ENCODE measurements at regions not wholly inside any gene's neighbourhood (a gene's known extent, or its start where the extent isn't known, plus 50 kb on each side); places are given as distances from the start of the nearest gene placed in this dataset.

GRCh38 chr1:72530646-72531045 lies 248.3 kb upstream of the NEGR1 start:
- H3K36me3 ChIP-seq (ENCODE audit: control insufficient read depth, insufficient read depth, low read length): no peaks in the 10 kb centered on the region
- no peaks in the 10 kb centered on the region for H3K4me1 ChIP-seq
- no peak for TF ChIP-seq CTCF (IDR thresholded peaks at IDR 0.05; ENCODE audit: insufficient read depth in 1 of 2, low read depth in 1 of 2, low read length in 1 of 2, severe bottlenecking in 1 of 2, unreplicated experiment in 1 of 2)
- Mint-ChIP-seq H3K27me3 (ENCODE audit: insufficient read depth, unreplicated experiment) (no peaks in the 10 kb centered on the region), H3K4me3 (ENCODE audit: unreplicated experiment) (no peak overlapping the region), H3K36me3 (ENCODE audit: insufficient read depth, unreplicated experiment) (no peaks in the 10 kb centered on the region), H3K27ac (ENCODE audit: unreplicated experiment) (no peak overlapping the region), H3K4me1 (ENCODE audit: low read depth, unreplicated experiment) (no peaks in the 10 kb centered on the region), H3K9me3 (ENCODE audit: unreplicated experiment) (no peaks in the 10 kb centered on the region)
- ChIA-PET CTCF (no interaction called here), POLR2A (no interaction called here)
- intact Hi-C loops (cut with micrococcal nuclease; ENCODE audit: unreplicated experiment): no loop called here
- no peaks in the 10 kb centered on the region for H3K27me3 ChIP-seq (replicated peaks; ENCODE audit: control insufficient read depth, insufficient read depth, low read length)
- no peaks in the 10 kb centered on the region for H3K9me3 ChIP-seq
- BruUV-seq (replicated peaks): no TSS peak
- no peak for DNase-seq
- H3K4me3 ChIP-seq (ENCODE audit: low read depth, low read length): no peak overlapping the region

GRCh38 chr1:72526926-72527325 lies 244.6 kb upstream of the NEGR1 start:
- intact Hi-C loops (cut with micrococcal nuclease; ENCODE audit: unreplicated experiment): no loop called here
- Histone ChIP-seq H3K9me3 (no peaks in the 10 kb centered on the region), H3K4me1 (no peaks in the 10 kb centered on the region), H3K4me3 (ENCODE audit: low read depth, low read length) (no peak overlapping the region), H3K27me3 (replicated peaks; ENCODE audit: control insufficient read depth, insufficient read depth, low read length) (no peaks in the 10 kb centered on the region), H3K36me3 (ENCODE audit: control insufficient read depth, insufficient read depth, low read length) (no peaks in the 10 kb centered on the region)
- CTCF ChIA-PET: no interaction called here
- H3K4me1 Mint-ChIP-seq (ENCODE audit: low read depth, unreplicated experiment): no peaks in the 10 kb centered on the region
- BruUV-seq (replicated peaks): no TSS peak
- no peaks in the 10 kb centered on the region for H3K36me3 Mint-ChIP-seq (ENCODE audit: insufficient read depth, unreplicated experiment)
- H3K27me3 Mint-ChIP-seq (ENCODE audit: insufficient read depth, unreplicated experiment): no peaks in the 10 kb centered on the region
- no peak overlapping the region for H3K4me3 Mint-ChIP-seq (ENCODE audit: unreplicated experiment)
- no peaks in the 10 kb centered on the region for H3K9me3 Mint-ChIP-seq (ENCODE audit: unreplicated experiment)
- POLR2A ChIA-PET: no interaction called here
- TF ChIP-seq CTCF (IDR thresholded peaks at IDR 0.05; ENCODE audit: insufficient read depth in 1 of 2, low read depth in 1 of 2, low read length in 1 of 2, severe bottlenecking in 1 of 2, unreplicated experiment in 1 of 2): no peak
- no peak overlapping the region for H3K27ac Mint-ChIP-seq (ENCODE audit: unreplicated experiment)
- no peak for DNase-seq

GRCh38 chr1:72524021-72524420 lies 241.7 kb upstream of the NEGR1 start:
- H3K27ac Mint-ChIP-seq (ENCODE audit: unreplicated experiment): no peak overlapping the region
- no peaks in the 10 kb centered on the region for H3K27me3 ChIP-seq (replicated peaks; ENCODE audit: control insufficient read depth, insufficient read depth, low read length)
- no peaks in the 10 kb centered on the region for H3K9me3 Mint-ChIP-seq (ENCODE audit: unreplicated experiment)
- H3K36me3 Mint-ChIP-seq (ENCODE audit: insufficient read depth, unreplicated experiment): no peaks in the 10 kb centered on the region
- intact Hi-C loops (cut with micrococcal nuclease; ENCODE audit: unreplicated experiment): no loop called here
- ChIA-PET CTCF (no interaction called here), POLR2A (no interaction called here)
- no peak overlapping the region for H3K4me3 Mint-ChIP-seq (ENCODE audit: unreplicated experiment)
- H3K4me3 ChIP-seq (ENCODE audit: low read depth, low read length): no peak overlapping the region
- H3K9me3 ChIP-seq: no peaks in the 10 kb centered on the region
- no TSS peak for BruUV-seq (replicated peaks)
- no peak for TF ChIP-seq CTCF (IDR thresholded peaks at IDR 0.05; ENCODE audit: insufficient read depth in 1 of 2, low read depth in 1 of 2, low read length in 1 of 2, severe bottlenecking in 1 of 2, unreplicated experiment in 1 of 2)
- H3K4me1 ChIP-seq: no peaks in the 10 kb centered on the region
- H3K27me3 Mint-ChIP-seq (ENCODE audit: insufficient read depth, unreplicated experiment): no peaks in the 10 kb centered on the region
- no peak for DNase-seq
- no peaks in the 10 kb centered on the region for H3K4me1 Mint-ChIP-seq (ENCODE audit: low read depth, unreplicated experiment)
- no peaks in the 10 kb centered on the region for H3K36me3 ChIP-seq (ENCODE audit: control insufficient read depth, insufficient read depth, low read length)
